ENCODE measurements at regions not wholly inside any gene's neighbourhood (a gene's known extent, or its start where the extent isn't known, plus 50 kb on each side); places are given as distances from the start of the nearest gene placed in this dataset.

GRCh38 chr6:167502471-167502870, 177.6 kb downstream of the TTLL2 start:
- Histone ChIP-seq H3K9ac (ENCODE audit: extremely low read depth, low read length, poor library complexity, severe bottlenecking) (no peak overlapping the region), H3K27me3 (ENCODE audit: control insufficient read depth, insufficient read depth, low read length, poor library complexity, severe bottlenecking) (no peaks in the 10 kb centered on the region), H3K4me1 (ENCODE audit: control insufficient read depth, insufficient read depth, low read length) (no peaks in the 10 kb centered on the region), H3K4me3 (ENCODE audit: low read length) (no peak overlapping the region), H3K27ac (ENCODE audit: low read depth, low read length) (no peak overlapping the region), H3K9me3 (ENCODE audit: control insufficient read depth, low read length) (no peaks in the 10 kb centered on the region), H3K36me3 (ENCODE audit: control insufficient read depth, insufficient read depth, low read length) (no peaks in the 10 kb centered on the region)
- TF ChIP-seq CTCF (conservative IDR thresholded peaks at IDR 0.05) = no peak
- Mint-ChIP-seq H3K36me3 (ENCODE audit: low read depth) (no peaks in the 10 kb centered on the region), H3K9me3 (no peaks in the 10 kb centered on the region), H3K27me3 (ENCODE audit: insufficient read depth) (peaks cover 2% of the 10 kb centered on the region), H3K4me1 (peaks cover 7% of the 10 kb centered on the region), H3K4me3 (no peak overlapping the region), H3K27ac (no peak overlapping the region)
- WGBS, 2 experiments (ENCODE audit: insufficient coverage in 1 of 2, insufficient read length in 1 of 2) = 90% methylated on average over 7 of the region's 7 CpGs
- no peak for DNase-seq

GRCh38 chr6:167504385-167504961, 179.6 kb downstream of the TTLL2 start:
- Histone ChIP-seq H3K4me1 (ENCODE audit: control insufficient read depth, insufficient read depth, low read length) (no peaks in the 10 kb centered on the region), H3K9me3 (ENCODE audit: control insufficient read depth, low read length) (no peaks in the 10 kb centered on the region), H3K27me3 (ENCODE audit: control insufficient read depth, insufficient read depth, low read length, poor library complexity, severe bottlenecking) (no peaks in the 10 kb centered on the region), H3K9ac (ENCODE audit: extremely low read depth, low read length, poor library complexity, severe bottlenecking) (no peak overlapping the region), H3K27ac (ENCODE audit: low read depth, low read length) (no peak overlapping the region), H3K4me3 (ENCODE audit: low read length) (no peak overlapping the region), H3K36me3 (ENCODE audit: control insufficient read depth, insufficient read depth, low read length) (no peaks in the 10 kb centered on the region)
- peaks cover 7% of the 10 kb centered on the region for H3K4me1 Mint-ChIP-seq
- WGBS, 2 experiments (ENCODE audit: insufficient coverage in 1 of 2, insufficient read length in 1 of 2) = 90 to 96% methylated on average over 5 to 6 of the region's 6 CpGs
- H3K36me3 Mint-ChIP-seq (ENCODE audit: low read depth) = no peaks in the 10 kb centered on the region
- TF ChIP-seq CTCF (conservative IDR thresholded peaks at IDR 0.05) = no peak
- DNase-seq = no peak
- H3K27ac Mint-ChIP-seq = no peak overlapping the region
- H3K27me3 Mint-ChIP-seq (ENCODE audit: insufficient read depth) = peaks cover 5% of the 10 kb centered on the region
- H3K4me3 Mint-ChIP-seq = no peak overlapping the region
- H3K9me3 Mint-ChIP-seq = no peaks in the 10 kb centered on the region

GRCh38 chr6:167505199-167505598, 180.3 kb downstream of the TTLL2 start:
- Histone ChIP-seq H3K9me3 (ENCODE audit: control insufficient read depth, low read length) (no peaks in the 10 kb centered on the region), H3K27me3 (ENCODE audit: control insufficient read depth, insufficient read depth, low read length, poor library complexity, severe bottlenecking) (no peaks in the 10 kb centered on the region), H3K27ac (ENCODE audit: low read depth, low read length) (no peak overlapping the region), H3K36me3 (ENCODE audit: control insufficient read depth, insufficient read depth, low read length) (no peaks in the 10 kb centered on the region), H3K4me3 (ENCODE audit: low read length) (no peak overlapping the region), H3K9ac (ENCODE audit: extremely low read depth, low read length, poor library complexity, severe bottlenecking) (no peak overlapping the region), H3K4me1 (ENCODE audit: control insufficient read depth, insufficient read depth, low read length) (no peaks in the 10 kb centered on the region)
- Mint-ChIP-seq H3K4me1 (peaks cover 7% of the 10 kb centered on the region), H3K9me3 (no peaks in the 10 kb centered on the region), H3K27ac (no peak overlapping the region), H3K4me3 (no peak overlapping the region), H3K27me3 (ENCODE audit: insufficient read depth) (peaks cover 10% of the 10 kb centered on the region), H3K36me3 (ENCODE audit: low read depth) (no peaks in the 10 kb centered on the region)
- WGBS, 2 experiments (ENCODE audit: insufficient coverage in 1 of 2, insufficient read length in 1 of 2) = 93 to 100% methylated on average over 4 to 7 of the region's 7 CpGs
- no peak for TF ChIP-seq CTCF (conservative IDR thresholded peaks at IDR 0.05)
- DNase-seq = no peak

Data from endodermal cell (in vitro differentiated cells).